H1 (cell line): ENCODE measurements at regions not wholly inside any gene's neighbourhood (a gene's known extent, or its start where the extent isn't known, plus 50 kb on each side); places are given as distances from the start of the nearest gene placed in this dataset.

Experiments
- ATF3 ChIP-seq: IDR thresholded peaks from 2 replicates; pipeline ENCODE4 v1.6.1; 2011; ENCODE audit warnings: low read depth, mild to moderate bottlenecking, low read length; ENCODE audit not compliant: insufficient read depth
- CHD7 ChIP-seq: fragments of 300-600 bp; sonication (generic); IDR thresholded peaks from 2 replicates; pipeline ENCODE4 v1.7.1; 2012; ENCODE audit warnings: low read length, moderate library complexity, mild to moderate bottlenecking, inconsistent platforms; ENCODE audit not compliant: insufficient replicate concordance
- KDM4A ChIP-seq: IDR thresholded peaks from one replicate; pipeline ENCODE4 v1.7.1; 2012; ENCODE audit warnings: low read depth, mild to moderate bottlenecking, moderate library complexity, low read length, inconsistent platforms; ENCODE audit not compliant: severe bottlenecking
- PHF8 ChIP-seq: fragments of 200-600 bp; sonication (generic); conservative IDR thresholded peaks from 2 replicates; pipeline ENCODE4 v1.7.1; 2012; ENCODE audit warnings: low read depth, mild to moderate bottlenecking, inconsistent platforms, low read length, moderate library complexity
- RFX5 ChIP-seq: IDR thresholded peaks from 2 replicates; pipeline ENCODE4 v1.6.1; 2011; ENCODE audit warnings: low read depth, low read length, improper control_type of control experiment, borderline replicate concordance
- RNF2 ChIP-seq: fragments of 200-900, 300-1000 bp; sonication (generic); IDR thresholded peaks from 2 replicates; pipeline ENCODE4 v1.7.1; 2016; ENCODE audit warnings: borderline replicate concordance, low read depth, mild to moderate bottlenecking, antibody characterized with exemption, low read length; ENCODE audit not compliant: poor library complexity, severe bottlenecking; ENCODE audit errors: missing control alignments
- ZNF274 ChIP-seq: IDR thresholded peaks from 2 replicates; pipeline ENCODE4 v1.7.0; 2012; ENCODE audit warnings: low read length, borderline replicate concordance; ENCODE audit errors: extremely low read depth

DNA sequence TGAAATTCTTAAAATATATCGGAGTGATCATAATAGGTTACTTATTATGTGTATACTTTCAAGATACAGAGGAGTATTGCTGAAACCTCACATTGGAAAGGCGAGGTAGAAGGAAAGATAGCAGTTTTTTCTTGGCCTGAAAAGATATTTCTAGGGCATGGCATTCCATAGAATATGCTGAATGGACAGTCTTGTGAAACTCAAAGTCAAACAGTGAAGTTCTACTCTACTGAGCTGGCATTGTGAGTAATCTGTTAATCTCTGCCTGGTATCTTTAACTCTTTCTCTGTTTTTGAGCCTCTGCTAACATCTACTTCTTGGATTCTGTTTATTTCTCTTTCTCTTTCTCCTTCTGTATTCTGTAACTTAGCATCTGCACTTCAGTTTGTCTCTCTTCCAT is 176.3 kb upstream of the ZBTB20 start (continued):
- TF ChIP-seq ATF3 (no peak), RNF2 (no peak), ZNF274 (no peak), CHD7 (no peak), PHF8 (no peak), RFX5 (no peak), KDM4A (no peak)
